ENCODE measurements at regions not wholly inside any gene's neighbourhood (a gene's known extent, or its start where the extent isn't known, plus 50 kb on each side); places are given as distances from the start of the nearest gene placed in this dataset.

GRCh38 chr15:95162967-95163531 lies 931.7 kb downstream of the MCTP2 start:
- 1 to 2% methylated on average over 7 of the region's 7 CpGs for WGBS, 2 experiments (ENCODE audit: low coverage in 1 of 2, low lambda C conversion rate in 2 of 2, missing lambda C conversion rate in 2 of 2)
- peak; percentile 92 for DNase-seq
- no peaks in the 10 kb centered on the region for H3K79me2 ChIP-seq (ENCODE audit: insufficient read depth)
- peak overlapping the region; percentile 32 for H3K4me3 ChIP-seq
- H3K27me3 ChIP-seq (replicated peaks; ENCODE audit: insufficient read depth), result no peaks in the 10 kb centered on the region
- in situ Hi-C loops (cut with MboI), result no loop called here
- H3F3A ChIP-seq (ENCODE audit: insufficient read depth), result peaks cover 28% of the 10 kb centered on the region
- H3K9me2 ChIP-seq (ENCODE audit: insufficient read depth), result no peaks in the 10 kb centered on the region
- no peaks in the 10 kb centered on the region for H4K20me1 ChIP-seq (ENCODE audit: insufficient read depth)
- peak overlapping the region; percentile 81 for H3K27ac ChIP-seq
- H3K9me3 ChIP-seq (ENCODE audit: low read depth), result no peaks in the 10 kb centered on the region
- H3K4me1 ChIP-seq (ENCODE audit: insufficient read depth), result peaks cover 27% of the 10 kb centered on the region
- H2AFZ ChIP-seq, result peak overlapping the region; percentile 66
- 0 out of 2 replicates have a peak, but pooled peaks have one; percentile 54 for TF ChIP-seq EZH2phosphoT487 (IDR thresholded peaks at IDR 0.05; ENCODE audit: insufficient read depth, low read depth)
- no peak for TF ChIP-seq EZH2 (IDR thresholded peaks at IDR 0.05; ENCODE audit: insufficient read depth, poor library complexity, severe bottlenecking)
- peak overlapping the region; percentile 59 for H3K4me2 ChIP-seq (ENCODE audit: unreplicated experiment)
- H3K36me3 ChIP-seq (ENCODE audit: low read depth), result no peaks in the 10 kb centered on the region
- peak overlapping the region; percentile 51 for H3K9ac ChIP-seq

- WGBS, 2 experiments (ENCODE audit: low coverage in 1 of 2, low lambda C conversion rate in 2 of 2, missing lambda C conversion rate in 2 of 2), result 19 to 29% methylated on average over 1 of the region's 1 CpG
- no peaks in the 10 kb centered on the region for H4K20me1 ChIP-seq (ENCODE audit: insufficient read depth)
- no peak overlapping the region for H3K9ac ChIP-seq
- H3K4me2 ChIP-seq (ENCODE audit: unreplicated experiment), result no peak overlapping the region
- H3K27ac ChIP-seq, result no peak overlapping the region
- in situ Hi-C loops (cut with MboI), result no loop called here
- no peaks in the 10 kb centered on the region for H3K79me2 ChIP-seq (ENCODE audit: insufficient read depth)
- H3F3A ChIP-seq (ENCODE audit: insufficient read depth), result peaks cover 31% of the 10 kb centered on the region
- no peaks in the 10 kb centered on the region for H3K27me3 ChIP-seq (replicated peaks; ENCODE audit: insufficient read depth)
- H3K9me2 ChIP-seq (ENCODE audit: insufficient read depth), result no peaks in the 10 kb centered on the region
- no peaks in the 10 kb centered on the region for H3K9me3 ChIP-seq (ENCODE audit: low read depth)
- peaks cover 37% of the 10 kb centered on the region for H3K4me1 ChIP-seq (ENCODE audit: insufficient read depth)
- no peak for TF ChIP-seq EZH2phosphoT487 (IDR thresholded peaks at IDR 0.05; ENCODE audit: insufficient read depth, low read depth)
- no peak for TF ChIP-seq EZH2 (IDR thresholded peaks at IDR 0.05; ENCODE audit: insufficient read depth, poor library complexity, severe bottlenecking)
- no peak overlapping the region for H3K4me3 ChIP-seq
- no peaks in the 10 kb centered on the region for H3K36me3 ChIP-seq (ENCODE audit: low read depth)
- peak; percentile 2 for DNase-seq
- H2AFZ ChIP-seq, result no peak overlapping the region
Observed at GRCh38 chr15:95168152-95168551, 936.8 kb downstream of the MCTP2 start.

GRCh38 chr15:95168951-95169431 lies 937.6 kb downstream of the MCTP2 start:
- 33 to 39% methylated on average over 5 of the region's 5 CpGs for WGBS, 2 experiments (ENCODE audit: low coverage in 1 of 2, low lambda C conversion rate in 2 of 2, missing lambda C conversion rate in 2 of 2)
- H4K20me1 ChIP-seq (ENCODE audit: insufficient read depth), result no peaks in the 10 kb centered on the region
- H3K4me2 ChIP-seq (ENCODE audit: unreplicated experiment), result peak overlapping the region; percentile 94
- H2AFZ ChIP-seq, result peak overlapping the region; percentile 84
- DNase-seq, result no peak
- in situ Hi-C loops (cut with MboI), result no loop called here
- H3K4me3 ChIP-seq, result peak overlapping the region; percentile 74
- H3K79me2 ChIP-seq (ENCODE audit: insufficient read depth), result no peaks in the 10 kb centered on the region
- H3K36me3 ChIP-seq (ENCODE audit: low read depth), result no peaks in the 10 kb centered on the region
- peaks cover 30% of the 10 kb centered on the region for H3K4me1 ChIP-seq (ENCODE audit: insufficient read depth)
- H3K9ac ChIP-seq, result peak overlapping the region; percentile 60
- peak overlapping the region; percentile 55; the same call in 1 of the 2 replicates for H3K27ac ChIP-seq
- no peaks in the 10 kb centered on the region for H3K9me2 ChIP-seq (ENCODE audit: insufficient read depth)
- H3K9me3 ChIP-seq (ENCODE audit: low read depth), result no peaks in the 10 kb centered on the region
- H3K27me3 ChIP-seq (replicated peaks; ENCODE audit: insufficient read depth), result no peaks in the 10 kb centered on the region
- H3F3A ChIP-seq (ENCODE audit: insufficient read depth), result peaks cover 23% of the 10 kb centered on the region
- TF ChIP-seq EZH2 (IDR thresholded peaks at IDR 0.05; ENCODE audit: insufficient read depth, poor library complexity, severe bottlenecking) (no peak), EZH2phosphoT487 (IDR thresholded peaks at IDR 0.05; ENCODE audit: insufficient read depth, low read depth) (no peak)

- Histone ChIP-seq H3K9me2 (ENCODE audit: insufficient read depth) (no peaks in the 10 kb centered on the region), H3K36me3 (ENCODE audit: low read depth) (no peaks in the 10 kb centered on the region), H3K9me3 (ENCODE audit: low read depth) (no peaks in the 10 kb centered on the region), H3F3A (ENCODE audit: insufficient read depth) (peaks cover 21% of the 10 kb centered on the region), H3K27ac (peak overlapping the region; percentile 55), H4K20me1 (ENCODE audit: insufficient read depth) (no peaks in the 10 kb centered on the region), H3K4me1 (ENCODE audit: insufficient read depth) (peaks cover 34% of the 10 kb centered on the region), H2AFZ (peak overlapping the region; percentile 84), H3K27me3 (replicated peaks; ENCODE audit: insufficient read depth) (no peaks in the 10 kb centered on the region), H3K4me3 (peak overlapping the region; percentile 74), H3K4me2 (ENCODE audit: unreplicated experiment) (peak overlapping the region; percentile 94), H3K9ac (peak overlapping the region; percentile 60), H3K79me2 (ENCODE audit: insufficient read depth) (no peaks in the 10 kb centered on the region)
- TF ChIP-seq EZH2 (IDR thresholded peaks at IDR 0.05; ENCODE audit: insufficient read depth, poor library complexity, severe bottlenecking) (no peak), EZH2phosphoT487 (IDR thresholded peaks at IDR 0.05; ENCODE audit: insufficient read depth, low read depth) (no peak)
- DNase-seq, result peak; percentile 80
- in situ Hi-C loops (cut with MboI), result no loop called here
- 3 to 4% methylated on average over 31 of the region's 31 CpGs for WGBS, 2 experiments (ENCODE audit: low coverage in 1 of 2, low lambda C conversion rate in 2 of 2, missing lambda C conversion rate in 2 of 2)
Observed at GRCh38 chr15:95169541-95170459, 938.4 kb downstream of the MCTP2 start.

Measured in GM23248 (cell line).